C4-2B (cell line): ENCODE measurements at regions not wholly inside any gene's neighbourhood (a gene's known extent, or its start where the extent isn't known, plus 50 kb on each side); places are given as distances from the start of the nearest gene placed in this dataset.
"Not testable (repeated sequence)": the region's sequence is repeated elsewhere in the genome, so short reads cannot be mapped to it uniquely, and the experiment has no call there.

ENCODE experiments used
- H3K27ac ChIP-seq: fragments of 450-650 bp; 2 replicates; pipeline ENCODE4 v1.5.1; 2017
- CTCF ChIP-seq: fragments of 450-650 bp; conservative IDR thresholded peaks from 2 replicates; pipeline ENCODE4 v1.5.1; 2017; ENCODE audit warnings: mild to moderate bottlenecking
- ZFX ChIP-seq: fragments of 450-650 bp; IDR thresholded peaks from 2 replicates; pipeline ENCODE4 v1.6.1; 2017

DNA sequence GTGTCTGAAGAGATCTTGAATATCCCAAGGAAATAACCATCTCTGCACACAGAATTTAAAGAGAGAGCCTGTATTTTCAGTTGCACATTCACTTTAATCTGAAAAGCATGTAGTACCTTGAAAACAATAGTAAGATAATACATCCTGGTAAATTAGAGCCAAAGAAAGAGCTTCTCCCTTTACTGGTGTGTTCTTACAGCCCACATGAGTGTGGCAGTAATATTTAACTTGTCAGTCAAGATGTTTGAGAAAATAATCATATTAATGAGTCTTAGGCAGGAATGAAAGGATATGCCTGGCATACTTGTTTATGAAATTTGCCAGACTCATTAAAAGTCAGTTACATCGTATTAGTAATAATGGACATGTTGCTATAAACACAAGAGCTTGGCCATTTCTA lies 908.4 kb upstream of the ADGRL4 start:
- no peak overlapping the region for H3K27ac ChIP-seq
- TF ChIP-seq CTCF = no peak
- TF ChIP-seq ZFX = no peak

DNA sequence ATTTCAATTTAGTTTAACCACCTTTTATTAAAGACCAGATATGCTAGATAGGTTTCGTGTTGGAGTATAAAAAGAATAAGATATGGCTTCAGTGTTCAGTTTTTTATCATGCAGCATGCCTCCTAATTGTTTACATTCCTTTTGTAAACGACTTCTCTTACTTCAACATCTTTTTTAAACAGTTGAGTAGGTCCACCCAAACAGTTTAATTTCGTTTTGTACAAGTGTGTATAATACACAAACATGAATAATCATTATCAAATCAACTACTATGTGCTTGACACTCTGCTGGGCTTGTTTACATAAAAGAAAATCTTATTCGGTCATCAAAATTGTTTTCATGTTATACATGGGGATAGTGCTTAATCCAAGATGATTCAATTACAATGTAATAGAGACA lies 906.3 kb upstream of the ADGRL4 start:
- TF ChIP-seq CTCF (no peak), ZFX (no peak)
- H3K27ac ChIP-seq = no peak overlapping the region

- TF ChIP-seq ZFX (no peak), CTCF (no peak)
Measured at GRCh38 chr1:79903321-79903720, 896.8 kb upstream of the ADGRL4 start.

DNA sequence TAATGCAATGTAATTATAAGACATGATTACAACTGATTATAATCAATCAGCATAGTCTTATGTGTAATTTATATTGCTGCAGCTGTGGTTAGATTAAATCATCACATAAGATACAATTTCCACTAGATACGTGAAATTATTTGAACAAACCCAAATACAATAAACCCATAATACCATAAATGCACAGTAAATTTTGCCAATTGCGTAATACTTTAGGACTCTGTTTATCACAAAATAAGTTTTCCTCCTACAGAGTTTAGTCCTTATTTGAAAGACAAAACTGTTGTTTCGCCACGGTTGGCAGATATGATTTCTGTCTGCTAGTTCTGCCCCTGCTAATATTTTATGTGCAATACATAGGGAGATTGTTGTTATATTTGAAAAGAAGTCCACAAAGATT lies 895.9 kb upstream of the ADGRL4 start:
- no peak overlapping the region for H3K27ac ChIP-seq
- no peak for TF ChIP-seq CTCF
- no peak for TF ChIP-seq ZFX

More at GRCh38 chr1:79903321-79903720, 896.8 kb upstream of the ADGRL4 start:
- no peak overlapping the region for H3K27ac ChIP-seq

DNA sequence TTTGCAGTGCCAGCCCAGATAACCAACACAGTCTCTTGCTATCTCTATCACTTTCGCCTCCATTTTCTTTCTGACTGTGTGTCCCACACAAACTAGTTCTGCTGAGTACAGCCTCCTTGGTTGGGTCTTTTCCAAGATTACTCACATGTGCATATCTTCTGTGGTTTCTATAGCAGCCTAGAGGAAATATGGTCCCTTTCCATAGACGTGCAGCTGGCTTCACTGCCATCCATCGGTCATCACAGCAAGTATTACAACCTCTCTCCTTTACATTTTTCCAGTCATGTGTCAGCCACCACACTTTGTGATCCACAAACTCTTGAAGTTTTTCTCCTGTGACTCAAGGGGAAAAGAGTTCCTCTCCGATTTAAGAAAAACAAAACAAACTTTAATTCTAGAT lies 893.4 kb upstream of the ADGRL4 start:
- no peak overlapping the region for H3K27ac ChIP-seq
- TF ChIP-seq ZFX (no peak), CTCF (no peak)

- TF ChIP-seq CTCF (no peak), ZFX (no peak)
- no peak overlapping the region for H3K27ac ChIP-seq
Measured at GRCh38 chr1:79896140-79896539, 889.6 kb upstream of the ADGRL4 start.

- TF ChIP-seq CTCF (no peak), ZFX (no peak)
- no peak overlapping the region for H3K27ac ChIP-seq
Measured at GRCh38 chr1:79895573-79895972, 889.0 kb upstream of the ADGRL4 start.

DNA sequence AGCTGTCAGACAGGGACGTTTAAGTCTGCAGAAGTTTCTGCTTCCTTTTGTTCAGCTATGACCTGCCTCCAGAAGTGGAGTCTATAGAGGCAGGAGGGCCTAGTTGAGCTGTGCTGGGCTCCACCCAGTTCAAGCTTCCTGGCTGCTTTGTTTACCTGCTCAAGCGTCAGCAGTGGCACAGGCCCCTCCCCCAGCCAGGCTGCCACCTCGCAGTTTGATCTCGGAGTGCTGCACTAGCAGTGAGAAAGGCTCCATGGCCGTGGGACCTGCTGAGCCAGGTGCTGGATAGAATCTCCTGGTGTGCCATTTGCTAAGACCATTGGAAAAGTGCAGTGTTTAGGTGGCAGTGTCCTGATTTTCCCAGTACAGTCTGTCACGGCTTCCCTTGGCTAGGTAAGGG lies 887.6 kb upstream of the ADGRL4 start:
- H3K27ac ChIP-seq = not testable (repeated sequence)
